ENCODE measurements at regions not wholly inside any gene's neighbourhood (a gene's known extent, or its start where the extent isn't known, plus 50 kb on each side); places are given as distances from the start of the nearest gene placed in this dataset.
A peak's percentile ranks its signal among the peaks of the same experiment; 100 is the strongest.

GRCh38 chr12:62127516-62127915 is 132.7 kb upstream of the USP15 start:
- intact Hi-C loops (cut with micrococcal nuclease), result loop anchor here (10.0 kb wide), 1 partner anchor 123 kb away; no protein-coding TSS in a partner anchor

GRCh38 chr12:62128175-62128975 is 131.8 kb upstream of the USP15 start:
- H3K4me1 Mint-ChIP-seq (ENCODE audit: low read depth), result peaks cover 19% of the 10 kb centered on the region
- H3K4me3 Mint-ChIP-seq, result no peak overlapping the region
- H3K9me3 Mint-ChIP-seq, result no peaks in the 10 kb centered on the region
- H3K36me3 Mint-ChIP-seq (ENCODE audit: low read depth), result no peaks in the 10 kb centered on the region
- intact Hi-C loops (cut with micrococcal nuclease), result loop anchor here (10.0 kb wide), 1 partner anchor 124 kb away; no protein-coding TSS in a partner anchor
- H3K27ac Mint-ChIP-seq, result no peak overlapping the region
- peaks cover 2% of the 10 kb centered on the region for H3K27me3 Mint-ChIP-seq

More at GRCh38 chr12:62127516-62127915, 132.7 kb upstream of the USP15 start:
- Mint-ChIP-seq H3K27me3 (peaks cover 2% of the 10 kb centered on the region), H3K4me1 (ENCODE audit: low read depth) (peaks cover 19% of the 10 kb centered on the region), H3K36me3 (ENCODE audit: low read depth) (no peaks in the 10 kb centered on the region), H3K9me3 (no peaks in the 10 kb centered on the region), H3K27ac (no peak overlapping the region), H3K4me3 (no peak overlapping the region)

- Mint-ChIP-seq H3K9me3 (no peaks in the 10 kb centered on the region), H3K4me1 (ENCODE audit: low read depth) (peaks cover 10% of the 10 kb centered on the region), H3K27me3 (peaks cover 2% of the 10 kb centered on the region), H3K4me3 (no peak overlapping the region), H3K27ac (no peak overlapping the region), H3K36me3 (ENCODE audit: low read depth) (no peaks in the 10 kb centered on the region)
- intact Hi-C loops (cut with micrococcal nuclease), result loop anchor here (10.0 kb wide), 1 partner anchor 124 kb away; no protein-coding TSS in a partner anchor
Observed at GRCh38 chr12:62129291-62129690, 130.9 kb upstream of the USP15 start.

GRCh38 chr12:62130402-62130801 is 129.8 kb upstream of the USP15 start:
- H3K36me3 Mint-ChIP-seq (ENCODE audit: low read depth), result no peaks in the 10 kb centered on the region
- H3K4me1 Mint-ChIP-seq (ENCODE audit: low read depth), result peaks cover 10% of the 10 kb centered on the region
- no peaks in the 10 kb centered on the region for H3K9me3 Mint-ChIP-seq
- peaks cover 2% of the 10 kb centered on the region for H3K27me3 Mint-ChIP-seq
- intact Hi-C loops (cut with micrococcal nuclease), result no loop called here
- no peak overlapping the region for H3K4me3 Mint-ChIP-seq
- no peak overlapping the region for H3K27ac Mint-ChIP-seq

GRCh38 chr12:62130834-62131552 is 129.2 kb upstream of the USP15 start:
- Mint-ChIP-seq H3K27ac (no peak overlapping the region), H3K4me3 (no peak overlapping the region), H3K36me3 (ENCODE audit: low read depth) (no peaks in the 10 kb centered on the region), H3K9me3 (no peaks in the 10 kb centered on the region), H3K27me3 (peaks cover 2% of the 10 kb centered on the region), H3K4me1 (ENCODE audit: low read depth) (peaks cover 10% of the 10 kb centered on the region)
- intact Hi-C loops (cut with micrococcal nuclease), result no loop called here

GRCh38 chr12:62133440-62133839 is 126.8 kb upstream of the USP15 start:
- intact Hi-C loops (cut with micrococcal nuclease), result no loop called here
- Mint-ChIP-seq H3K36me3 (ENCODE audit: low read depth) (no peaks in the 10 kb centered on the region), H3K4me3 (no peak overlapping the region), H3K4me1 (ENCODE audit: low read depth) (peaks cover 8% of the 10 kb centered on the region), H3K27me3 (peaks cover 1% of the 10 kb centered on the region), H3K27ac (no peak overlapping the region), H3K9me3 (no peaks in the 10 kb centered on the region)

- H3K36me3 Mint-ChIP-seq (ENCODE audit: low read depth), result no peaks in the 10 kb centered on the region
- no peaks in the 10 kb centered on the region for H3K27me3 Mint-ChIP-seq
- no peak overlapping the region for H3K4me3 Mint-ChIP-seq
- peaks cover 3% of the 10 kb centered on the region for H3K4me1 Mint-ChIP-seq (ENCODE audit: low read depth)
- no peak overlapping the region for H3K27ac Mint-ChIP-seq
- no peaks in the 10 kb centered on the region for H3K9me3 Mint-ChIP-seq
- intact Hi-C loops (cut with micrococcal nuclease), result no loop called here
Observed at GRCh38 chr12:62135553-62136200, 124.5 kb upstream of the USP15 start.

- Mint-ChIP-seq H3K27me3 (no peaks in the 10 kb centered on the region), H3K4me1 (ENCODE audit: low read depth) (no peaks in the 10 kb centered on the region), H3K36me3 (ENCODE audit: low read depth) (no peaks in the 10 kb centered on the region), H3K9me3 (no peaks in the 10 kb centered on the region), H3K27ac (no peak overlapping the region), H3K4me3 (no peak overlapping the region)
- intact Hi-C loops (cut with micrococcal nuclease), result no loop called here
Observed at GRCh38 chr12:62136496-62136895, 123.7 kb upstream of the USP15 start.

GRCh38 chr12:62138527-62138926 is 121.7 kb upstream of the USP15 start:
- H3K36me3 Mint-ChIP-seq (ENCODE audit: low read depth), result no peaks in the 10 kb centered on the region
- no peaks in the 10 kb centered on the region for H3K9me3 Mint-ChIP-seq
- no peak overlapping the region for H3K4me3 Mint-ChIP-seq
- no peak overlapping the region for H3K27ac Mint-ChIP-seq
- intact Hi-C loops (cut with micrococcal nuclease), result no loop called here
- no peaks in the 10 kb centered on the region for H3K27me3 Mint-ChIP-seq
- no peaks in the 10 kb centered on the region for H3K4me1 Mint-ChIP-seq (ENCODE audit: low read depth)

- Mint-ChIP-seq H3K9me3 (no peaks in the 10 kb centered on the region), H3K27ac (peak overlapping the region; percentile 68), H3K4me1 (ENCODE audit: low read depth) (peaks cover 17% of the 10 kb centered on the region), H3K36me3 (ENCODE audit: low read depth) (no peaks in the 10 kb centered on the region), H3K4me3 (no peak overlapping the region), H3K27me3 (no peaks in the 10 kb centered on the region)
- intact Hi-C loops (cut with micrococcal nuclease), result no loop called here
Observed at GRCh38 chr12:62146318-62146717, 113.9 kb upstream of the USP15 start.

GRCh38 chr12:62158013-62158412 is 102.2 kb upstream of the USP15 start:
- Mint-ChIP-seq H3K4me1 (ENCODE audit: low read depth) (peaks cover 12% of the 10 kb centered on the region), H3K27ac (no peak overlapping the region), H3K4me3 (no peak overlapping the region), H3K27me3 (no peaks in the 10 kb centered on the region), H3K36me3 (ENCODE audit: low read depth) (no peaks in the 10 kb centered on the region), H3K9me3 (no peaks in the 10 kb centered on the region)
- intact Hi-C loops (cut with micrococcal nuclease), result no loop called here

- intact Hi-C loops (cut with micrococcal nuclease), result no loop called here
- Mint-ChIP-seq H3K9me3 (no peaks in the 10 kb centered on the region), H3K27ac (no peak overlapping the region)
Observed at GRCh38 chr12:62158461-62159360, 101.5 kb upstream of the USP15 start.

GRCh38 chr12:62162214-62162613 is 98.0 kb upstream of the USP15 start:
- no peak overlapping the region for H3K27ac Mint-ChIP-seq
- no peak overlapping the region for H3K4me3 Mint-ChIP-seq
- intact Hi-C loops (cut with micrococcal nuclease), result no loop called here
- no peaks in the 10 kb centered on the region for H3K36me3 Mint-ChIP-seq (ENCODE audit: low read depth)
- H3K4me1 Mint-ChIP-seq (ENCODE audit: low read depth), result peaks cover 12% of the 10 kb centered on the region
- no peaks in the 10 kb centered on the region for H3K27me3 Mint-ChIP-seq
- no peaks in the 10 kb centered on the region for H3K9me3 Mint-ChIP-seq

More at GRCh38 chr12:62158461-62159360, 101.5 kb upstream of the USP15 start:
- peaks cover 12% of the 10 kb centered on the region for H3K4me1 Mint-ChIP-seq (ENCODE audit: low read depth)
- no peak overlapping the region for H3K4me3 Mint-ChIP-seq
- H3K36me3 Mint-ChIP-seq (ENCODE audit: low read depth), result no peaks in the 10 kb centered on the region
- no peaks in the 10 kb centered on the region for H3K27me3 Mint-ChIP-seq
